ENCODE measurements at regions not wholly inside any gene's neighbourhood (a gene's known extent, or its start where the extent isn't known, plus 50 kb on each side); places are given as distances from the start of the nearest gene placed in this dataset.
A peak's percentile ranks its signal among the peaks of the same experiment; 100 is the strongest.
"Not testable (repeated sequence)": the region's sequence is repeated elsewhere in the genome, so short reads cannot be mapped to it uniquely, and the experiment has no call there.

- DNase-seq: no peak
Measured at GRCh38 chr5:10069637-10070313, 179.9 kb downstream of the ATPSCKMT start.

DNA sequence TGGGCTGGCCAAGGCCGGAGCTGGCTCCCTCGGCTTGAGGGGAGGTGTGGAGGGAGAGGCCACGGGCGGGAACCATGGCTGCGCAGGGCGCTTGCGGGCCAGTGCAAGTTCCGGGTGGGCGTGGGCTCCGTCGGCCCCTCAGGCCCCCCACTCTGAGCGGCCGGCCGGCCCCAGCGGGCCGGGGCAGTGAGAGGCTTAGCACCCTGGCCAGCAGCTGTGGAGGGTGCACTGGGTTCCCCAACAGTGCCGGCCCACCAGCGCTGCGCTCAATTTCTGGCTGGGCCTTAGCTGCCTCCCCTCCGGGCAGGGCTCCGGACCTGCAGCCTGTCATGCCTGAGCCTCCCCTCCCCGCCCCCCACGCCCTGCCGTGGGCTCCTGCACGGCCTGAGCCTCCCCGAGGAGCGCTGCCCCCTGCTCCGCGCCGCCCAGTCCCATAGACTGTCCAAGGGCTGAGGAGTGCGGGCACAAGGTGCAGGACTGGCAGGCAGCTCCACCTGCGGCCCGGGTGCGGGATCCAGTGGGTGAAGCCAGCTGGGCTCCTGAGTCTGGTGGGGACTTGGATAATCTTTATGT lies 184.2 kb downstream of the ATPSCKMT start:
- DNase-seq: no peak

- no peak for DNase-seq
Measured at GRCh38 chr5:10064546-10065195, 185.0 kb downstream of the ATPSCKMT start.

GRCh38 chr5:10063997-10064396 lies 185.7 kb downstream of the ATPSCKMT start:
- DNase-seq: no peak

- no peak for DNase-seq
Measured at GRCh38 chr5:10059980-10060379, 189.7 kb downstream of the ATPSCKMT start.

GRCh38 chr5:10059556-10059955 lies 190.1 kb downstream of the ATPSCKMT start:
- DNase-seq: no peak

DNA sequence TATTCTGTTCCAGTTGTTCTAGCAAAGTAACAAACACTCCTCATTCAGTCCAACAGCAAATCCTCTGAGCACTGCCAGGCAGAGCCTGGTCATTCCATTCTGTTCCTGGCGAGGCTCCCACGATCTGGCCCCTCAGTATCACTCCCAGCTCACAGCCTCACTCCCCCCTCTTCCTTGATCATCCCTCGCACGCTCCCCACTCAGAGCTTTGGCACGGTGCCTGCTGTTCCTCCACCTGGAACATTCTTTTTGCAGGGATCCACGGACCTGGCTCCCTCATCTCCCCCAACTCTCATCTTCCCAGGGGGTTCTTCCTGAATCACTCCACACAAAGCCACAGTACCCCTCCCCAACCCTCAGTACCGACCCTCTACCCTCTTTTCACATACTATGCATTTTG lies 192.3 kb downstream of the ATPSCKMT start:
- DNase-seq: no peak

- no peak for DNase-seq
Measured at GRCh38 chr5:10056228-10056760, 193.4 kb downstream of the ATPSCKMT start.

DNA sequence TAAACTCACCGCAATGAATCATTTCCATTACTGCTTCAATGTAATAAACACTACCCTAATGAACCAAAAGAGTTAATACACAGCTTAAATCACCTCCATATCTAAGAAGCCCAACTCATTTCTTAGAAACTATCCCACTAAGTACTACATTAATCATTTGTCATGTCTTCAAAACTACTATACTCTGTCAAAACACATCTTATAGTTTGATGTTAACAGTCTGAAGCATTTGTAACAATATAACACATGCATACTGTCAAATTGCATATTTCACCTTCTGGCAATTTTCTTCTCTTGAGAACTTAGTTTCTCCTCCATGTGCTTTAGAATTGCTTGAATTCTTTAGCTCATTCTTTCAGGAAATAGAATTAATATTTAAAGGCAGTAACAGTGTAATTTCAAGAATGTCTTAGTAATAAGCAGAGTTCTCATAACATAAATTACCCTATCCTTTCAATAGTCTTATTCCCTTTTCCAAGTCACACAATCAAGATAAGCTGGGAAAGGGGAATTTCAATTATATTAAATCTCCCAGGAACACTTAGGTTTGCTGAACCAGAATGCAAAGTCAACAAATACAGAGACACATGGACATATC lies 199.7 kb downstream of the ATPSCKMT start:
- DNase-seq: no peak

DNA sequence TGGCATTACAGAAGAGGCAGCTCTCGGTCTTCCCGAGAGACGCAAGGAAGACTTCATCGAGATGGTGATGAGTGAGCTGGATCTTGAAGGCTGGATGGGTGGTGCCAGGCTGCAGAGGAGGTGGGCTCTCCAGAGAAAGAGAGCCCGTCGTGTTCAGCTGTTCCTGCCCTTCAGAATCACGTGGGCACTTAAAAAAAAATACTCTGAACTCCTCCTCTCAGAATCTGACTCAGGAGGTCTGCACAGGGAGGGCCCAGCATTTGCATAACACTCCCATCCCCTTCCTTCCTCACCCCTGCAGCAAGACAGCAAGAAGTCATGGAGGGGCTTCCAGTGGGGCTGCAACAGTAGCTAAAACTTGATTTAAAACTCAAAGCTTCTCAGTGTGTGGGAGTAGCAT lies 203.0 kb downstream of the ATPSCKMT start:
- no peak for DNase-seq

DNA sequence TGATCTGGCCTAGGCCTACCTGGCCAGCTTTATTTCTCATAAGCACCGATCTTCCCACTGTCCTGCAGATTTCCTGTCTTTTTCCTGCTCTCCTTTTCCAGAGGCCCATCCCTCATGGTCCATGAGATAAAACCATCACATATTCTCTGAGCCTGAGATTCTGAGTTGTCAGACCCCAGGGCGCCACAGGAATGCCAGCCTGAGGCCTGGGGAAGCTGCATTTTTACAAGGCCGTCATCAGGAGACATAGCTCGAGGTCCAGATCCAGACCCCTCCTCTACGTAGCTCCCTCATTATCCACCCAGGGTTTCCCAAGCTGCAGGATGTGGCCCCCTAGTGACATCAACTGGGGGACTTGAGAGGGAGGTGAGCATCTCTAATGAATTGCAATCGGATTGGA lies 204.3 kb downstream of the ATPSCKMT start:
- no peak for DNase-seq

- no peak for DNase-seq
Measured at GRCh38 chr5:10036136-10036815, 213.4 kb downstream of the ATPSCKMT start.

DNA sequence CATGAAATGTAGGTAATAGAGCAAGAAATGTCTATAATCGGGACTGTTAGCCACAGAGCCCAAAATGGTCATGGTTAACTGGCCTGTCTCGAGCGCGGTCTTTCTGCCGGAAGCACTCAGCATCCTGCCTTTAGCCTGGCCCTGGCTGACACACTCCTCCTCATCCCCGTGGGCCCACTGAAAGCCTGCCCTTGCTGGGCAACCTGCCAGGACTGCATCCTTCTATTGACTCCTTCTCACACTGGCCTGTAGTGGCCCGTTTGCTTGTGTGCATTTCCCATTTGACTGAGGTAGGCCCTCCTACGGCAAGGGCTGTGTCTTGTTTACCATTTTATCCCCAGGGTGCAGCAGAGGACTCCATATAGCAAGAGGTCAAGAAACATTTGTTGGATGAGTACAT lies 215.7 kb downstream of the ATPSCKMT start:
- DNase-seq: peak; percentile 84

DNA sequence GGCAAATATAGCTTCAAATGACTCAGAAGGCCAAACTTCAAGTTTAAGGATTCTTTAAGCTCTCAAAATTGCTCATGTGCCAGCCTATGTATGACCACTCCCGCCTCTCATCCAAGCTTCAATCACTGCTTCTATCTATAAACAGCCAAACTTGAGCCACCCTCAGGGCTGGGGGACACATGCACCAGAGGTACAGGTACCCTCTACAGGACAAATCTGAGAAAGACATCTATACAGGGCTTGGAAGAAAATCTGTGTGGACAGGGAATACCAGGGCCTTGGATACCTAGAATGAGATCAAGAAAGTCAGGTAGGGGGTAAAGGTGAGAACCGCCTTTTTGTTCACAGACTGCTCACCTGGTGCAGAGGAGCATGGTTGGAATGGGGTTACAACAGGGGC lies 217.9 kb downstream of the ATPSCKMT start:
- no peak for DNase-seq

GRCh38 chr5:10030219-10030831 lies 219.4 kb downstream of the ATPSCKMT start:
- DNase-seq: peak; percentile 10

GRCh38 chr5:10023494-10023893 lies 226.2 kb downstream of the ATPSCKMT start:
- DNase-seq: no peak

DNA sequence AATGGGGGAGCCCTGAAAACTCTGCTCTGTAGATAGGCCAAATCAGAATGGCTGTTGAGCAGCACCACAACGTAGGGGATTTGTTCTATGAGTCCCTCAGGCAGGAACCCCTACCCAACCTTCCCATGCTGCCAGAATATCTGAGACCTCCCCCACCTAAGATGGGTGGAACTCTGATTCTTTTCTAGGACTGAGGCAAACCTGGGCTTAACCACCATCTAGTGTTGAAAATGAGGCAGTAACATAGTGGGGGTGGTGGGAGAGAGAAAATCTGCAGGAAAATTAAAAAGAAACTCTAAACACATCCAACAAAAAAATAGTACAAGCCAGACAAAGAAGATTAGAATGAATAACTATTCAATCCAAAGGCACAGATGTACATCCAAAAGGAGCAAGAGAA lies 228.4 kb downstream of the ATPSCKMT start:
- DNase-seq: no peak

DNA sequence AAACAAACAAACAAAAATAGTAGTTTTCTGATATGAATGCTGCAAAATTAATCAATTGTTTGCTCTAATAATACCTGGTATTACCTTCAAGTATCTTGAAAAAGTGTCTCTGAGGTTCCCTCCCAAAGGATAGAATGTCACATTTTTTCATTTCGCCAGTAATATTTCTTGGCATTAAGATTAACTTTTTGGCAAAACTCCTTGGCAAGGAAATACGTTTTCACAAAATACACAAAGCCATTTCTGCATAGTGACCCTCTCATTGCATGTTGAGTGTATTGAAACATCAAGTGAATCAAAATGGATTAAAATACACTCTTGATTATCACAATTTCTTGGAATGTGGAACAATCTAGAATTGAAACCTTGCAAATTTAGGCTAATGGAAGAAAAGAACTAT lies 230.5 kb downstream of the ATPSCKMT start:
- no peak for DNase-seq

GRCh38 chr5:10018201-10019069 lies 231.3 kb downstream of the ATPSCKMT start:
- DNase-seq: no peak

DNA sequence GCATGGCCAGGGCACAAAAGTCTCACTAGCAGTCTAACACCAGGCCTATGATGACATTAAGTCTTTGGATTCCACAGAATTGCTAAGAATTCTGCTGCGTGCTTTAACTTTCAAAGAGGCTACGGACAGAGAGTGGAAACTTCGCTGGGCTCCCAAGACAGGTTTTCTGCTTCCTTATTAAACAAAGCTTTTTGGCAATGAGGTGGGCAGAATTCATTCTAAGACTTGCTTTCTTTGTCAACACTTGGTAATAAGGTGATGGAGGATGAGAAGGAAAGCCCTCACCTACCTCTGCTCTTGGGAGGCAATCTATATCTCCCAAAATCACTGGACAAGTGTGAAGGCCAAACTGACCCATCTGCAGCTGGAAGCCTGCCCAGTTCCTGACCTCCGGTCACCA lies 231.9 kb downstream of the ATPSCKMT start:
- no peak for DNase-seq

DNA sequence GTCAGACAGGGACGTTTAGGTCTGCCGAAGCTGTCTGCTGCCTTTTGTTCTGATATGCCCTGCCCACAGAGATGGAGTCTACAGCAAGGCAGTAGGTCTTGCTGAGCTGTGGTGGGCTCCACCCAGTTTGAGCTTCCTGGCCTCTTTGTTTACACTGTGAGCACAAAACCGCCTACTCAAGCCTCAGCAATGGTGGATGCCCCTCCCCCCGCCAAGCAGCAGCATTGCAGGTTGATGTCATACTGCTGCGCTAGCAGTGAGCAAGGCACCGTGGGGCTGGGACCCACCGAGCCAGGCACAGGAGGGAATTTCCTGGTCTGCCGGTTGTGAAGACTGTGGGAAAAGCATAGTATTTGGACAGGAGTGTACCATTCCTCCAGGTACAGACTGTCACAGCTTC lies 233.1 kb downstream of the ATPSCKMT start:
- not testable (repeated sequence) for DNase-seq

DNA sequence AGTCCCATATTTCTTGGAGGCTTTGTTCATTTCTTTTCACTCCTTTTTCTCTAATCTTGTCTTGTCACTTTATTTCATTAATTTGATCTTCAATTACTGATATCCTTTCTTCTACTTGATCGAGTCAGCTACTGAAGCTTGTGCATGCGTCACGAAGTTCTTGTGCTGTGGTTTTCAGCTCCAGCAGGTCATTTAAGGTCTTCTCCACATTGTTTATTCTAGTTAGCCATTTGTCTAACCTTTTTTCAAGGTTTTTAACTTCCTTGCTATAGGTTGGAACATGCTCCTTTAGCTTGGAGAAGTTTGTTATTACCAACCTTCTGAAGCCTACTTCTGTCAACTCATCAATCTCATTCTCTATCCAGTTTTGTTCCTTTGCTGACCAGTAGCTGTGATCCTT lies 234.0 kb downstream of the ATPSCKMT start:
- not testable (repeated sequence) for DNase-seq
